ENCODE measurements at regions not wholly inside any gene's neighbourhood (a gene's known extent, or its start where the extent isn't known, plus 50 kb on each side); places are given as distances from the start of the nearest gene placed in this dataset.
"Not testable (repeated sequence)": the region's sequence is repeated elsewhere in the genome, so short reads cannot be mapped to it uniquely, and the experiment has no call there.

GRCh38 chr14:84037593-84037992, 1492.4 kb upstream of the FLRT2 start:
- DNase-seq (ENCODE audit: low read depth, low spot score): no peak

GRCh38 chr14:84040101-84040500, 1489.8 kb upstream of the FLRT2 start:
- DNase-seq (ENCODE audit: low read depth, low spot score): no peak

GRCh38 chr14:84041421-84041820, 1488.5 kb upstream of the FLRT2 start:
- DNase-seq (ENCODE audit: low read depth, low spot score): peak; percentile 49

- no peak for DNase-seq (ENCODE audit: low read depth, low spot score)
Measured at GRCh38 chr14:84042992-84043391, 1487.0 kb upstream of the FLRT2 start.

- DNase-seq (ENCODE audit: low read depth, low spot score): peak; percentile 4
Measured at GRCh38 chr14:84064316-84065125, 1465.4 kb upstream of the FLRT2 start.

- no peak for DNase-seq (ENCODE audit: low read depth, low spot score)
Measured at GRCh38 chr14:84065811-84066210, 1464.1 kb upstream of the FLRT2 start.

GRCh38 chr14:84068288-84068687, 1461.7 kb upstream of the FLRT2 start:
- DNase-seq (ENCODE audit: low read depth, low spot score): no peak

- DNase-seq (ENCODE audit: low read depth, low spot score): no peak
Measured at GRCh38 chr14:84071061-84071460, 1458.9 kb upstream of the FLRT2 start.

GRCh38 chr14:84074626-84075025, 1455.3 kb upstream of the FLRT2 start:
- DNase-seq (ENCODE audit: low read depth, low spot score): no peak

GRCh38 chr14:84080944-84081343, 1449.0 kb upstream of the FLRT2 start:
- no peak for DNase-seq (ENCODE audit: low read depth, low spot score)

GRCh38 chr14:84084056-84084630, 1445.8 kb upstream of the FLRT2 start:
- DNase-seq (ENCODE audit: low read depth, low spot score): no peak

- DNase-seq (ENCODE audit: low read depth, low spot score): no peak
Measured at GRCh38 chr14:84085493-84085892, 1444.5 kb upstream of the FLRT2 start.

GRCh38 chr14:84086714-84087113, 1443.2 kb upstream of the FLRT2 start:
- DNase-seq (ENCODE audit: low read depth, low spot score): no peak

GRCh38 chr14:84087986-84088531, 1441.9 kb upstream of the FLRT2 start:
- no peak for DNase-seq (ENCODE audit: low read depth, low spot score)

- no peak for DNase-seq (ENCODE audit: low read depth, low spot score)
Measured at GRCh38 chr14:84090837-84091236, 1439.1 kb upstream of the FLRT2 start.

GRCh38 chr14:84095681-84096080, 1434.3 kb upstream of the FLRT2 start:
- no peak for DNase-seq (ENCODE audit: low read depth, low spot score)

- no peak for DNase-seq (ENCODE audit: low read depth, low spot score)
Measured at GRCh38 chr14:84098261-84098660, 1431.7 kb upstream of the FLRT2 start.

GRCh38 chr14:84099560-84099959, 1430.4 kb upstream of the FLRT2 start:
- not testable (repeated sequence) for DNase-seq (ENCODE audit: low read depth, low spot score)

GRCh38 chr14:84107835-84108343, 1422.1 kb upstream of the FLRT2 start:
- no peak for DNase-seq (ENCODE audit: low read depth, low spot score)

- no peak for DNase-seq (ENCODE audit: low read depth, low spot score)
Measured at GRCh38 chr14:84108746-84109457, 1421.0 kb upstream of the FLRT2 start.

- no peak for DNase-seq (ENCODE audit: low read depth, low spot score)
Measured at GRCh38 chr14:84112589-84112988, 1417.4 kb upstream of the FLRT2 start.

GRCh38 chr14:84125676-84126075, 1404.3 kb upstream of the FLRT2 start:
- no peak for DNase-seq (ENCODE audit: low read depth, low spot score)

Data from astrocyte of the hippocampus (primary cell).